ENCODE measurements at regions not wholly inside any gene's neighbourhood (a gene's known extent, or its start where the extent isn't known, plus 50 kb on each side); places are given as distances from the start of the nearest gene placed in this dataset.

DNA sequence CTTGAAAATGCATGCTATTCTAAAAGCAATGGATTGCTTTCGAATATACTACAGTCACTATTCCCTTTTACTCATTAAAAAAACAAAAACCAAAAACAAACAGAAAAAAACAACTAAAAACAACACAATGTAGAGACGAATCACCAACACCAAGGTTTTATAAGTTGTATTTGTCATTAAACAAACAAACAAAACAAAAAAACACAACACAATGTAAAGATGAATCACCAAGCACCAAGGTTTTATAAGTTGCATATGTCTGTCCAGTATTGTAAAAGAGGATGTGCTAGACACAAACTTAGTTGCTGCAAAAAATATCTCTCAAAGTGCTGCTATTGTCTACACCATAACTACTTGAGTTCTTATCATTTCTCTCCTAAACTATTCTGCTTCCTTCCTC is 1269.2 kb downstream of the EFNA5 start:
- TF ChIP-seq, protein P1, sequence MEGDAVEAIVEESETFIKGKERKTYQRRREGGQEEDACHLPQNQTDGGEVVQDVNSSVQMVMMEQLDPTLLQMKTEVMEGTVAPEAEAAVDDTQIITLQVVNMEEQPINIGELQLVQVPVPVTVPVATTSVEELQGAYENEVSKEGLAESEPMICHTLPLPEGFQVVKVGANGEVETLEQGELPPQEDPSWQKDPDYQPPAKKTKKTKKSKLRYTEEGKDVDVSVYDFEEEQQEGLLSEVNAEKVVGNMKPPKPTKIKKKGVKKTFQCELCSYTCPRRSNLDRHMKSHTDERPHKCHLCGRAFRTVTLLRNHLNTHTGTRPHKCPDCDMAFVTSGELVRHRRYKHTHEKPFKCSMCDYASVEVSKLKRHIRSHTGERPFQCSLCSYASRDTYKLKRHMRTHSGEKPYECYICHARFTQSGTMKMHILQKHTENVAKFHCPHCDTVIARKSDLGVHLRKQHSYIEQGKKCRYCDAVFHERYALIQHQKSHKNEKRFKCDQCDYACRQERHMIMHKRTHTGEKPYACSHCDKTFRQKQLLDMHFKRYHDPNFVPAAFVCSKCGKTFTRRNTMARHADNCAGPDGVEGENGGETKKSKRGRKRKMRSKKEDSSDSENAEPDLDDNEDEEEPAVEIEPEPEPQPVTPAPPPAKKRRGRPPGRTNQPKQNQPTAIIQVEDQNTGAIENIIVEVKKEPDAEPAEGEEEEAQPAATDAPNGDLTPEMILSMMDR (IDR thresholded peaks at IDR 0.05; ENCODE audit: poor library complexity): no peak
- TF ChIP-seq EZH2 (IDR thresholded peaks at IDR 0.05; ENCODE audit: borderline replicate concordance): no peak
- TF ChIP-seq EZH2phosphoT487 (IDR thresholded peaks at IDR 0.05; ENCODE audit: low read depth, severe bottlenecking, unreplicated experiment): no peak
